Activated naive CD8-positive, alpha-beta T cell treated with anti-CD3 and anti-CD28 coated beads, Interleukin-2, amount 50 U/mL, for 24 hours (primary cell): ENCODE measurements at regions not wholly inside any gene's neighbourhood (a gene's known extent, or its start where the extent isn't known, plus 50 kb on each side); places are given as distances from the start of the nearest gene placed in this dataset.
A peak's percentile ranks its signal among the peaks of the same experiment; 100 is the strongest.
"Not testable (repeated sequence)": the region's sequence is repeated elsewhere in the genome, so short reads cannot be mapped to it uniquely, and the experiment has no call there.

Source experiments
- ATAC-seq: fragments of 150-1000 bp; cut with Tn5 transposase; one replicate; pipeline ENCODE4 v1.10.0; 2021
- DNase-seq: peaks from one replicate; pipeline ENCODE4 v3.0.0; 2021
- H3K27ac Mint-ChIP-seq: one replicate; pipeline ENCODE4 v1.8.0; 2021; ENCODE audit warnings: mild to moderate bottlenecking, mixed read lengths
- H3K27me3 Mint-ChIP-seq: one replicate; pipeline ENCODE4 v1.8.0; 2021; ENCODE audit warnings: mixed read lengths
- H3K36me3 Mint-ChIP-seq: one replicate; pipeline ENCODE4 v1.8.0; 2021; ENCODE audit warnings: low read depth, mixed read lengths
- H3K4me1 Mint-ChIP-seq: one replicate; pipeline ENCODE4 v1.8.0; 2021; ENCODE audit warnings: mixed read lengths
- H3K4me3 Mint-ChIP-seq: one replicate; pipeline ENCODE4 v1.8.0; 2021; ENCODE audit warnings: mild to moderate bottlenecking, moderate library complexity, mixed read lengths
- H3K9me3 Mint-ChIP-seq: one replicate; pipeline ENCODE4 v1.8.0; 2021; ENCODE audit warnings: mixed read lengths

DNA sequence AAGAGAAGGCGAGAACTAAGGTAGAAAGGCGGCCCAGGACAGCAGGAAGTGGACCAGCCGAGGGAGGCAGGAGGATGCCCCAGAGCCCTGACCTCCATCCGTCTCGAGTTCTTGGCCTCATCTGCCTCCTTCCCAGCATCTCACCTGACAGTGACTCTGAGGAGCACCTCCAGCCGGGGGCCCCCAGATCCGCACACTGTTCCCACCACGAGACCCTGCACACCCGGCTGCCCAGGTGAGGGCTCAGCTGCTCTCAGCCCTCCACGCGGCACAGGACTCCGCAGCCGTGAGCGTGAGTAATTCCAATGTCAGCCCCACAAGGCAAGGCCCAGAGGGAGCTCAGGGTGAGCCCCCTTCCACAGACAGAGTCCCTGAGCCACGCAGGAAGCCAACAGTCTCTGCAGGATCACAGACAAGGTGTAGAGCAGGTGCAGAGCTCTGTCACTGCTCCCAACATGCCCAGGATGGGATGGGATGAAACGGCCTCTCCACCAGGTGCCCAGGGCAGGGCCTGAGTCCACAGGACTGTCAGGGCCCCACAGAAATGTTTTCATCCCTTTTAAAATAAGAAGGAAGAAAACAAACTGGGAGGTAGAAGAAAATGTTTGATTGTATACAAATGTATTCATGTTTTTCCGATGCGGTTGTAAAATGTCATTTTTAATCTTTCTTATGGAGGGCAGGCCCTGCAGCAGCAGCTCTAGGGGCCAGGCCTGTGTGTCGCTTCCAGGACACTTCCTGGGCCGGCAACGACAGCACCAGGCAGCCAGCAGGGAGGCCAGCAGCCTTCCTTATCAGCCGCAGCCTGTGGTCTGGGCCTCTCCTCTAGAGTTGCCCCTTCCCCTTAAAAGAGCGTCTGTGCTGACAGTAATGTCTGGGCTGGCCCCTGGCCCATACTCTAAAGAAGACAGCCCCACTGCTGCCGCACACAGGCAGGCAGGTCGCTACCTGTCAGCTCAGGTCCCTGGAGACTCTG, 66.9 kb downstream of the DLL1 start:
- ATAC-seq (no peak), DNase-seq (no peak)
- H3K4me1 Mint-ChIP-seq, result peaks cover 16% of the 10 kb centered on the region
- no peaks in the 10 kb centered on the region for H3K9me3 Mint-ChIP-seq
- no peak overlapping the region for H3K27ac Mint-ChIP-seq
- H3K27me3 Mint-ChIP-seq, result no peaks in the 10 kb centered on the region
- H3K36me3 Mint-ChIP-seq, result no peaks in the 10 kb centered on the region
- no peak overlapping the region for H3K4me3 Mint-ChIP-seq

DNA sequence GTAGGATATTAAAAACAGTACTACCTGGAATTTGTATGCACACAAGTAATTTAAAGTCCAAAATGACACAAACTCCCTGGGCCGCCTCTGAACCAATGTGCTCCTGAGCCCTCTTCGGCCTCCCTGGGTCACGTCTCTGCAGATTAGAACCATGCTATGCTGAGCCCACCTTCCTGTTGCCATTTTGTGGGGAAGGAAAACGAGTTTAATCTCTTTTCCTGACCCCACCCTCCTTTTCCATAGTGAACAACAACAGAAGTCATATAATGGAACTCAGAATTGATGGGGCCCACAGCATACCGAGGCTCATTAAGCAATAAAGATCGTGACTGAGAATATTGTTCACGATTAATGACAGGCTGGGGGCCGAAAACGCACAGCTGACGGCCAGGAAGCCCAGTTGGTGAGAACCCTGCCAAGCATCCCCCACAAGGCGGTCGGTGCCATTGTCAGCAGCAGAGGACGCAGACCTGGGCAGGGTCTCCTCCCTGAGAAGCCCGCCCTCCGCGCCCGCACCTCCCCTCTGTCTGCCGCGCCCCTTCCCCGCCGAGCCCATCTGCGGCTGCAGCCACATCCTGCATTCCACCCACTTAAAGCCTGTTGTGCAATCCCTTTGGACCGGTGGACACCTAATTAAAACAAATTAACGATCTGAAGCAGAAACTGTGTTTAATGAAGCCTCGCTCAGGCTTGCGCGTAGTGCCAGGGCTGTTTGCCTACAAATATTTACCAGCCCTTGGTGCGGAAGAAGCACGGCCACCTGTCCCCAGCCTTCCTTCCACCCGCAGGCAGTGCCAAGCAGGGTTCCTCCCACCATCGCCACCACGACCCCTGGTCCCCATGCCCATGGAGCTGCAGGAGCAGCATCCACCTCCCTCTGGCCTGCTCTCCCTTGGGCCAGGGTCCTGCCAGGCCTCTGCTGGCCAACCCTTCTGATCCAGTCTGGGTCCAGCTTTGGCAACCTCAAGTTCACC, 68.1 kb downstream of the DLL1 start:
- H3K4me3 Mint-ChIP-seq, result no peak overlapping the region
- H3K36me3 Mint-ChIP-seq, result no peaks in the 10 kb centered on the region
- no peaks in the 10 kb centered on the region for H3K9me3 Mint-ChIP-seq
- no peak for ATAC-seq
- no peaks in the 10 kb centered on the region for H3K27me3 Mint-ChIP-seq
- no peak for DNase-seq
- H3K27ac Mint-ChIP-seq, result no peak overlapping the region
- peaks cover 16% of the 10 kb centered on the region for H3K4me1 Mint-ChIP-seq

DNA sequence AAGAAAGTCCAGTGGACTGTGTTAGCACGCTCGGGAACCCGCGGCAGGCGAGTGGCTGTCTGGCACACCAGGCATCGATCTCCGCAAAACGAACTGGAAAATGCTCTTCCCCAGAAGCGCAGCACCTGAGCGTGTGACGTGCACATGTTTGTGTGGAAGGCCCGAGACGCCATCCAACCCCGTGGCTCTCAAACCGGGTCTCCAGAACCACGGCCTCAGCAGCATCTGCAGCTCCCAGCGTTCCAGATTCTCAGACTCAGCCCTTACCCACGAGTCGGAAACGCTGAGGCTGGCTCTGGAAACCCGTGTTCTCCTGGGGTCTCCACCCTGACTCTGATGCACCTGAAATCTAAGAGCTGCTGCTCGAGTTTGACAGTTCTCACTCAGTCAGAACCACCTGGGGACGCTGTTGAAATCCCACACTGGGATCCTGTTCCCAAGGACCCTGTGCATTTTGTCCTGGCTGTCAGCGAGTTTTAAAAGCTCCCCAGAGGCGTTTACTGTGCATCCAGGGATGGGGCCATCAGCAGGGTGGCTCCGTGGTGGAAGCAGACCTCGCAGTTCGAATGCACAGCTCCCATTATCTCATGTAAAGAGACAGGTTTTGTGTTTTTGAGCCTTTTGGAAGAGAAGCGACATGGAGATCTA, 69.0 kb downstream of the DLL1 start:
- no peaks in the 10 kb centered on the region for H3K9me3 Mint-ChIP-seq
- no peaks in the 10 kb centered on the region for H3K36me3 Mint-ChIP-seq
- H3K4me3 Mint-ChIP-seq, result no peak overlapping the region
- no peak for ATAC-seq
- H3K27me3 Mint-ChIP-seq, result no peaks in the 10 kb centered on the region
- H3K27ac Mint-ChIP-seq, result no peak overlapping the region
- DNase-seq, result no peak
- H3K4me1 Mint-ChIP-seq, result peaks cover 16% of the 10 kb centered on the region

DNA sequence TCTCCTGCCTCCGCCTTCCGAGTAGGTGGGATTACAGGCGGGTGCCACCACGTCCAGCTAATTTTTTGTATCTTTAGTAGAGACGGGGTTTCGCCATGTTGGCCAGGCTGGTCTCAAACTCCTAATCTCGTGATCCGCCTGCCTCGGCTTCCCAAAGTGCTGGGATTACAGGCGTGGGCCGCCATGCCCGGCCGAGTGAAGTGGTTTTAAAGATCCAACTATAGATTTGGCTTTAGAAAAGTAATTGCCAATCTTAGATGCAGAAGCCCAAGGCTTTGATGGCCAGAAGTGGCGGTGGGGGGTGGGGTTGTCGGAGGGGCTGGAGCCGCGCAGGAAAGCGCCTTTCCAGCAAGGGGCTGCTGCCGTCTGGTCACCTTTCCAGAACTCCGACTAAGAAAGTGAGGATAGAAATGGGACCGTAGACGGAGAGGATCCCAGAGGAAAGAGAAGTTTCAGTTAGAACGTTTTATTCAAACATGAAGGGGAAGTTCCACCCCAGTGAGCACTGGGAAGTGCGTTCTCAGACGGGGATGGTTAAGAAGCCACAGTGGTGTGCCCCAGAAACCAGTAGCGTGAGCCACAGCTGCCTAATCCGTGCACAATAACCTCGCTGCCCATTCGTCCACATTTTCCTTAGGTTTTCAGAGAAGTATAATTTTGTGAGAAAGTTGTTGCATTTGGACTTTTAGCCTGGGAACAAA, 69.7 kb downstream of the DLL1 start:
- H3K4me1 Mint-ChIP-seq, result peaks cover 16% of the 10 kb centered on the region
- DNase-seq, result no peak
- no peak overlapping the region for H3K4me3 Mint-ChIP-seq
- no peaks in the 10 kb centered on the region for H3K9me3 Mint-ChIP-seq
- peak; percentile 52 for ATAC-seq
- no peak overlapping the region for H3K27ac Mint-ChIP-seq
- H3K36me3 Mint-ChIP-seq, result no peaks in the 10 kb centered on the region
- H3K27me3 Mint-ChIP-seq, result no peaks in the 10 kb centered on the region

DNA sequence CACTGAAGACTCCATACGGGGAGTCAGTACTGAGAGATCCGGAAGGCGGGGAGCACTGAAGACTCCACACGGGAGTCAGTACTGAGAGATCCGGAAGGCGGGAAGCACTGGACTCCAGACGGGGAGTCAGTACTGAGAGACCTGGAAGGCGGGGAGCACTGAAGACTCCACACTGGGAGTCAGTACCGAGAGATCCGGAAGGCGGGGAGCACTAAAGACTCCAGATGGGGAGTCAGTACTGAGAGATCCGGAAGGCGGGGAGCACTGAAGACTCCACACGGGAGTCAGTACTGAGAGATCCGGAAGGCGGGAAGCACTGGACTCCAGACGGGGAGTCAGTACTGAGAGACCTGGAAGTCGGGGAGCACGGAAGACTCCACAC, 77.2 kb downstream of the DLL1 start:
- H3K9me3 Mint-ChIP-seq, H3K4me1 Mint-ChIP-seq, DNase-seq, H3K36me3 Mint-ChIP-seq, H3K4me3 Mint-ChIP-seq, ATAC-seq, H3K27me3 Mint-ChIP-seq, H3K27ac Mint-ChIP-seq: not testable (repeated sequence)

DNA sequence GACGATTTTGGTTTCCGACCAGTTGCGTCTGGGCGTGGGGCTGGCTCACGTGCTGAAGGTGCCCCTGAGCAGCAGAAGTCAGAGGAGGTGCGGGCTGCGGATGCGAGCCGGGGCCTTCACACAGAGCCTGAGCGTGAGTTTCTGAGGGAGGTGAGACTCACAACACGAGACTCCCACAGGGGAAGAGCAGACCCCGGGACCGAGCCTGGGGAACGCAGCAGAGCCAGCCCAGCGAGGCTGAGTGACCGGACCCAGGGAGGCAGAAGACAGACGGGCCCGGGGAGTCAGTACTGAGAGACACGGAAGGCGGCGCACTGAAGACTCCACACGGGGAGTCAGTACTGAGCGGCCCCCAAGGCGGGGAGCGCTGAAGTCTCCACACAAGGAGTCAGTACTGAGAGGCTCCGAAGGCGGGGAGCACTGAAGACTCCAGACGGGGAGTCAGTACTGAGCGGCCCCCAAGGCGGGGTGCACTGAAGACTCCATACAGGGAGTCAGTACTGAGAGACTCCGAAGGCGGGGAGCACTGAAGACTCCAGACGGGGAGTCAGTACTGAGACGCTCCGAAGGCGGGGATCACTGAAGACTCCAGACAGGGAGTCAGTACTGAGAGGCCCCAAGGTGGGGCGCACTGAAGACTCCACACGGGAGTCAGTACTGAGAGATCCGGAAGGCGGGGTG, 77.8 kb downstream of the DLL1 start:
- ATAC-seq (no peak), DNase-seq (no peak)
- Mint-ChIP-seq H3K27ac (no peak overlapping the region), H3K9me3 (no peaks in the 10 kb centered on the region), H3K4me3 (no peak overlapping the region), H3K4me1 (no peaks in the 10 kb centered on the region), H3K27me3 (peaks cover 2% of the 10 kb centered on the region), H3K36me3 (no peaks in the 10 kb centered on the region)

DNA sequence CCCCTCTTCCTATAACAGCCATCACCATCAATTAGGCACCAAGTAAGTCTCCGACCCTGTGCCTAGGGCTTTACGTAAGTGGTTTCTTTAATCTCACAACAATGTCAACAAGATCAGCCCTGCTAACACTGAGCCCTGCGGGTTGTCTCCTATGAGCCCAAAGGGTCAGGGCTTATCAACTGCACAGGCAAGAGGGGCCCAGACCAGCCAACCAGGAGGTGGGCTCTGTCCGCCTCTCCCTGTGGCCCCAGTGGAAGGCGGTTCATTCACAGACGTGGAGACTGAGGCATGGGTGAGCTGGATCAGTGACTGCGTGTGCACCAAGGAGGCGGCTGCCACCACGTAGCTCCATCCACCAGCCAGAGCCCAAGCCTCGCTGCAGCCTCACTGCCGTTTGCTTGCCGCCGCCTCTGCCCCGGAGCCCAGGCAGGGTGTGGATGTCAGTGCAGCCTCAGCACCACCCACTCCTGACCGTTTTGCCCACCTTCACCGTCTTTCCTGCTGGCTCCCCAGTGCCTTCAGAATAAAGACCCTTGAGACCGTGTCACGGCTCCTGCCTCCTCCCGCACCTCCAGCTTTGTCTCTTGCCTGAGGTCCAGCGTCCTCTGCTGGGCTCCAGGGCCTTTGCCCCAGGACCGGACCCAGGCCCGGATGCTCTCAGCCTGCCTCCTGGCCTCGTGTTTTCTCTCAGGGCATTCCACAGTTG, 78.7 kb downstream of the DLL1 start:
- Mint-ChIP-seq H3K4me3 (no peak overlapping the region), H3K9me3 (no peaks in the 10 kb centered on the region), H3K36me3 (no peaks in the 10 kb centered on the region), H3K4me1 (no peaks in the 10 kb centered on the region), H3K27me3 (peaks cover 2% of the 10 kb centered on the region), H3K27ac (no peak overlapping the region)
- ATAC-seq, result no peak
- no peak for DNase-seq

DNA sequence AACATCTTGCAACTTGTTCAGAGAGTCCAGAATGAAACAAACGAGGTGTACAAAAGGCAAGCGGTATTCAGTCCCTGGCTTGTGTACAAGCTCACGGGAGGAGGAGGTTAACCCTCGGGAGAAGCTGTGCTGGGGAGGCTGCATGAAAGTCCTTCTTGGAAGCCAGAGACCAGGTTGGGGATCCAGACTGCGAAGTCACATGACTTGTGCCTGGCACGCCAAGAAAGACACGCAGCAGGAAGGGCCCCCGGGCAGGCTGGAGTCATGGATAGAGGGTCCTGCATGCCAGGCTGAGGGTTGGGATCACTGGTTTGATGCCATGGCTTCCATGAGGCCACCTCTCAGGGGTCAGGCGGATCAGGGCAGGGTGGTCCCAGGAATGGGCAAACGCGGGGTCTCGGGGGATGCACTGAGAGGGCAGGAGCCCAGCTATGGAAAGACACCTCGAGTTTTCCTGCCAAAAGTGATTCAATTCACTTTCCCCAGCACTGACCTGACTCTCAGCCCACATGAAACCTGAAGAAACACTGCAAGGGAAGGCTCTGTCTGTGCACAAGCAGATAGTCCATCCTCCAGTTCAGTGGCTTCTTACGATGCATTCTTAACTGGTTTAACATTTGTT, 79.4 kb downstream of the DLL1 start:
- Mint-ChIP-seq H3K27me3 (peaks cover 2% of the 10 kb centered on the region), H3K9me3 (no peaks in the 10 kb centered on the region), H3K36me3 (no peaks in the 10 kb centered on the region), H3K27ac (no peak overlapping the region), H3K4me1 (no peaks in the 10 kb centered on the region), H3K4me3 (no peak overlapping the region)
- ATAC-seq (no peak), DNase-seq (no peak)

DNA sequence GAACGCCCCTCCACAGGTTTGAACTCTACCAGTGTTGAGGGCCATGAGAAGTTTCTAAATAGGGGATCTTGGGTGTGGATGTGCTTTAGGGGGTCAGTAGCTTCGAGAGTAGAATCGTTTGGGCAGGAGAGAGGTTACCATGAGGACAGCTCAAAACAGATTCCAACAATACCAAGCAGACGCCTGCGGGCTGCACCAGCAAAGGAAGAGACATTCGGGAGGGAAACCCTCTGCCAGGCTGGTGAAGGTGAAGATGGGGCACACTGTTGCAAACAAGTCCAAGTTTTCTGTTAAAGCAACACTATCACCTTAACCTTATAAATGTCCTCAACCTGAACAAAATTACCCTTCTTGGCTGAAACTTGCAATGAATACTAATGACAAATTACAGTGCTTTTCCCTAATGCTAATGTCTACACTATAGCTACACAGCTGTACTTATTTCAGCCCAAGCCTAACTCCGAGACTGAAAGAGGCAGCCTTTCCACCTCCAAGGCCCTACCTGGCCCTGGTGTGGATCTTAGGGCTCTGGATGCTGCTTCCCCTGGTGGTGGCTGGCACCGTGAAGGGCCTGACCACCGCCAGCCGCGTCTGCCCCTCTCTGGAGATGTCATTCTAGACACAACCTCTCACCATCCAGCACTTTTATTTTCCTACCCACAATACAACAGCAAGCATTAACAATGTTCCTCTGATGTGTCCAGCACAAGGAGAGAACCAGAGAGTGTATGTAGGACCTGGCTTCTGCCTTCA, 80.1 kb downstream of the DLL1 start:
- no peak overlapping the region for H3K4me3 Mint-ChIP-seq

DNA sequence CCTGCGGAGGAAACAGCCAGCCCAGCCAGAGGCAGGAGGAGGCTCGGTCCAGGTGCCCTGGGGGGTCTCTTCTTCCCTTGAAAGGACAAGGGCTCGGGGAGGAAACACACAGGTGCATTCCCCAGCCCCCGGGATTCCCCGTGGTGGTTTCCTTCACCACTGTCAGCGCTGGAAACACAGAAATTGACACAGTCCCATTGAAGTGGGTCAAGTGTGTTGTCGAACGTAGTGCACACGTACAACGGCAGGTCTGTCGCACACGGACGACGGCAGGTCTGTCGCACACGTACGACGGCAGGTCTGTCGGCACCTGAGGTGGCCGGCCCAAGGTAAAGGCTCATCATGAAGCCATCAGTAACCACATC, 80.9 kb downstream of the DLL1 start:
- Mint-ChIP-seq H3K27ac (no peak overlapping the region), H3K4me3 (no peak overlapping the region), H3K4me1 (no peaks in the 10 kb centered on the region), H3K9me3 (no peaks in the 10 kb centered on the region), H3K36me3 (no peaks in the 10 kb centered on the region), H3K27me3 (peaks cover 2% of the 10 kb centered on the region)
- ATAC-seq, result no peak
- DNase-seq, result no peak

More for the DNA sequence above, 80.1 kb downstream of the DLL1 start:
- Mint-ChIP-seq H3K27me3 (peaks cover 2% of the 10 kb centered on the region), H3K9me3 (no peaks in the 10 kb centered on the region), H3K4me1 (no peaks in the 10 kb centered on the region), H3K36me3 (no peaks in the 10 kb centered on the region), H3K27ac (no peak overlapping the region)
- no peak for ATAC-seq
- no peak for DNase-seq

DNA sequence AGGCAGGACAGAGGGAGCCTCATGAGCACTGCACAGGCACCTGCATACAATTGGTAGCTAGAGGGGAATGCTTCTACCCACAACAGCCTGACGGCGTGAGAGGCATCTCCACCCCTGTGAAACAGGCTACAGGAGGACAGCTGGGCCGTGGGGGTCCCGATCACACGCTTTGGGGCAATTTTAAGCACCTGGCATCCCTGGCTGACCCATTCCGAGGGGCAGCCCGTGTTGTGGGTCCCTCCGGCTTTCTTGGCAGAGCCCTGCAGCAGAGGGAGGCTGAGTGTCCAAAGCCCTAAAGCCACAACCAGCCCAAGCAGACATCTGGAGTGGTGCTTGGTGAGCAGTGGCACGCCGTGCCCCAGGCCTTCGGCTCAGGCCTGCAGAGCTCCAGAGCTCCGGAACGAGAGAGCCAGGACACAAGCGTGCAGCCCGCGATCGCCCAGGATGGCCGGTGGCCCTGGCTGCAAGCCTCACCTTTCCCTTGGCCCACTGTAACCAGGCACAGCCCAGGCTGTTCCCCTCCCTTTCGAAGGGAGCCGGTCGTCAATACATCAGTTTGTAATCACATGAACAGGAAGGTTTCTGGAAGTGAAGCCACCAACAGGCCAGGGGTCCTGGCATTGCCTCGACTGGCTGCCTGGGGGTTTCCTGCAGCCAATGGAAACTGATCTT, 81.4 kb downstream of the DLL1 start:
- Mint-ChIP-seq H3K27me3 (peaks cover 2% of the 10 kb centered on the region), H3K36me3 (no peaks in the 10 kb centered on the region), H3K4me3 (no peak overlapping the region), H3K27ac (no peak overlapping the region), H3K9me3 (peaks cover 2% of the 10 kb centered on the region), H3K4me1 (no peaks in the 10 kb centered on the region)
- ATAC-seq (no peak), DNase-seq (no peak)
